Tibial artery (tissue), 4 donors: ENCODE measurements at regions not wholly inside any gene's neighbourhood (a gene's known extent, or its start where the extent isn't known, plus 50 kb on each side); places are given as distances from the start of the nearest gene placed in this dataset.

Experiments
- DNase-seq, 2 donors: peaks; one replicate each; pipeline ENCODE4 v3.0.0-alpha.2; 2019
- H3K27ac ChIP-seq, 2 donors: fragments of 200-600 bp; sonication (generic) in 1 of 2; 1 replicate in 1 of 2; 2 replicates in 1 of 2; pipeline ENCODE4 v1.5.1; 2018 to 2019; ENCODE audit warnings: mild to moderate bottlenecking in 1 of 2
- H3K27me3 ChIP-seq, 2 donors: fragments of 200-600 bp; sonication (generic) in 1 of 2; one replicate each; pipeline versions ENCODE4 v1.5.1 to v1.6.0; 2016 to 2019
- H3K36me3 ChIP-seq, 3 donors: fragments of 200-600 bp; sonication (generic) in 2 of 3; one replicate each; pipeline ENCODE4 v1.5.1; 2016 to 2019; ENCODE audit warnings: mild to moderate bottlenecking in 2 of 3
- H3K4me1 ChIP-seq, 4 donors: fragments of 200-600 bp; sonication (generic) in 2 of 4; 1 replicate in 3 of 4; 2 replicates in 1 of 4; pipeline ENCODE4 v1.5.1; 2016 to 2019
- H3K4me3 ChIP-seq, 2 donors: fragments of 200-600 bp; sonication (generic) in 1 of 2; 1 replicate in 1 of 2; 2 replicates in 1 of 2; pipeline ENCODE4 v1.5.1; 2018 to 2019; ENCODE audit warnings: mild to moderate bottlenecking in 2 of 2
- H3K9me3 ChIP-seq, 3 donors: fragments of 200-600 bp; sonication (generic) in 1 of 3; one replicate each; pipeline ENCODE4 v1.5.1; 2016 to 2019
- CTCF ChIP-seq, 2 experiments: fragments of 200-600 bp in 1 of 2; fragments of 450-650 bp in 1 of 2; IDR thresholded peaks; one replicate each; pipeline ENCODE4 v1.5.1; 2017 to 2019; ENCODE audit warnings: antibody characterized with exemption in 2 of 2, mild to moderate bottlenecking in 1 of 2, moderate library complexity in 1 of 2
- intact Hi-C: fragments of 100-400 bp; cut with DNase I; formaldehyde crosslinking; loops from one replicate; pipeline ENCODE4 v1.15.0; 2023; ENCODE audit warnings: low total_unique reads

DNA sequence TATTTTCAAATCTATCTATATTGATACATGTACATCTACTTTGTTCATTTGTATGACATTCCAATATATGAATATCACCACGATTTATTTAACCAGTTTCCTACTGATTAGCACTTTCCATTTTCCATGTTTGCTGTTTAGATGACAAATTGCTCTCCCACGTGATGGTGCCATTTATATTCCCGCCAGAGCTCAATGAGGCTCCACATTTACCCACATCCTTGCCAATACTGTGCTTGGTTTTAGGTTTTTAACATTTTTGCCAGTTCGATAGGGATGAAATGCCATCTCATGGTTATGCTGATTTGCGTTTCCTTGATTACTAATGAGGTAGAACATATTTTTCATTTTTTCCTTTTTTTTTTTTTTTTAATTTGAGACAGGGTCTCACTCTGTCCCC is 86.7 kb upstream of the TRIM2 start:
- intact Hi-C loops = no loop called here
- Histone ChIP-seq H3K36me3 (no peaks in the 10 kb centered on the region), H3K4me1 (peaks cover 0 to 21% (median 20%) of the 10 kb centered on the region in 4 donors), H3K27me3 (no peaks in the 10 kb centered on the region), H3K27ac (no peak overlapping the region), H3K9me3 (no peaks in the 10 kb centered on the region), H3K4me3 (no peak overlapping the region)
- TF ChIP-seq CTCF (IDR thresholded peaks at IDR 0.05) = no peak
- no peak for DNase-seq

DNA sequence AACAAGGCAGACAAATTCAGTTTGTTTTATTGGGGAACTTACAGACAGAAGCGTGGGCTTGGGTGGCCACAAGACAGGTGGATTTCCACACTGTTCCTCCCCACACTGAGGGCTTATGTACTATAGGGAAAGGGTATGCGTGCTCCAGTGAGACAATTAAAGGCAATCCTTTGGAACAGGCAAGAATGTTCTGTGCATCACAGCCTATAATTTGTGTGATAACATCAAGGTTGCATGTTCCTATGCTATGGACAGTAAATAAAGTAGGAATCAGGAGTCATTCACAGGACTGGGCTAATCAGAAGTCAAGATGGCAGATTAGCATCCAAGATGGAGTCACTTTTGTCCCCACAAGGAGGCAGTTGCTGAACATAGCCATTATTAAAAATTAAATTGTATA is 84.6 kb upstream of the TRIM2 start:
- Histone ChIP-seq H3K27ac (no peak overlapping the region), H3K9me3 (no peaks in the 10 kb centered on the region), H3K27me3 (no peaks in the 10 kb centered on the region), H3K36me3 (no peaks in the 10 kb centered on the region), H3K4me1 (peaks cover 0 to 20% (median 19%) of the 10 kb centered on the region in 4 donors), H3K4me3 (no peak overlapping the region)
- no peak for TF ChIP-seq CTCF (IDR thresholded peaks at IDR 0.05)
- DNase-seq = no peak
- intact Hi-C loops = loop anchor here (10.0 kb wide), 1 partner anchor 275 kb away; no protein-coding TSS in a partner anchor

GRCh38 chr4:153120235-153120634 is 84.0 kb upstream of the TRIM2 start:
- Histone ChIP-seq H3K4me1 (peaks cover 0 to 14% (median 13%) of the 10 kb centered on the region in 4 donors), H3K27me3 (no peaks in the 10 kb centered on the region), H3K36me3 (no peaks in the 10 kb centered on the region), H3K9me3 (no peaks in the 10 kb centered on the region), H3K27ac (no peak overlapping the region), H3K4me3 (no peak overlapping the region)
- intact Hi-C loops = loop anchor here (10.0 kb wide), 1 partner anchor 275 kb away; no protein-coding TSS in a partner anchor
- TF ChIP-seq CTCF (IDR thresholded peaks at IDR 0.05) = no peak
- no peak for DNase-seq

- Histone ChIP-seq H3K27me3 (no peaks in the 10 kb centered on the region), H3K27ac (no peak overlapping the region), H3K4me1 (peaks cover 0 to 4% (median 0%) of the 10 kb centered on the region in 4 donors), H3K4me3 (no peak overlapping the region), H3K36me3 (no peaks in the 10 kb centered on the region), H3K9me3 (no peaks in the 10 kb centered on the region)
- intact Hi-C loops = loop anchor here (10.0 kb wide), 1 partner anchor 278 kb away; no protein-coding TSS in a partner anchor
- no peak for DNase-seq
- TF ChIP-seq CTCF (IDR thresholded peaks at IDR 0.05) = no peak
Measured at GRCh38 chr4:153122855-153123254, 81.4 kb upstream of the TRIM2 start.

- Histone ChIP-seq H3K4me1 (peaks cover 0 to 4% (median 0%) of the 10 kb centered on the region in 4 donors), H3K36me3 (no peaks in the 10 kb centered on the region), H3K27ac (no peak overlapping the region), H3K27me3 (no peaks in the 10 kb centered on the region), H3K9me3 (no peaks in the 10 kb centered on the region), H3K4me3 (no peak overlapping the region)
- DNase-seq = no peak
- intact Hi-C loops = loop anchor here (2.0 to 10.0 kb wide), 2 partner anchors 41 to 281 kb away; no protein-coding TSS in a partner anchor
- no peak for TF ChIP-seq CTCF (IDR thresholded peaks at IDR 0.05)
Measured at GRCh38 chr4:153126137-153126536, 78.1 kb upstream of the TRIM2 start.
